GM23338 (cell line): ENCODE measurements at regions not wholly inside any gene's neighbourhood (a gene's known extent, or its start where the extent isn't known, plus 50 kb on each side); places are given as distances from the start of the nearest gene placed in this dataset.

Experiments used
- ATAC-seq: fragments of 200-7000 bp; cut with Tn5 transposase; 3 replicates; pipeline ENCODE4 v1.9.1; 2020
- DNase-seq: peaks from one replicate; pipeline ENCODE4 v3.0.0-alpha.2; 2015; ENCODE audit warnings: low spot score
- H2AFZ ChIP-seq: fragments of 200-600 bp; sonication (generic); 2 replicates; pipeline ENCODE4 v1.8.0; 2016; ENCODE audit warnings: antibody characterized with exemption, mild to moderate bottlenecking, moderate library complexity
- H3F3A ChIP-seq: fragments of 200-600 bp; sonication (generic); replicated peaks from 2 replicates; pipeline ENCODE4 v1.8.0; 2017; ENCODE audit warnings: antibody characterized with exemption, mixed run types, low read depth
- H3K27ac ChIP-seq: fragments of 200-600 bp; sonication (generic); 2 replicates; pipeline ENCODE4 v1.6.1; 2016; ENCODE audit warnings: low read depth
- H3K27me3 ChIP-seq: fragments of 200-600 bp; sonication (generic); 2 replicates; pipeline ENCODE4 v1.8.0; 2016; ENCODE audit warnings: mild to moderate bottlenecking, mixed run types, moderate library complexity; ENCODE audit not compliant: insufficient read depth
- H3K36me3 ChIP-seq: fragments of 200-600 bp; sonication (generic); 2 replicates; pipeline ENCODE4 v1.8.0; 2016; ENCODE audit warnings: mild to moderate bottlenecking; ENCODE audit not compliant: insufficient read depth
- H3K4me1 ChIP-seq: fragments of 200-600 bp; sonication (generic); 2 replicates; pipeline ENCODE4 v1.8.0; 2016; ENCODE audit warnings: mild to moderate bottlenecking, moderate library complexity; ENCODE audit not compliant: insufficient read depth
- H3K4me2 ChIP-seq: fragments of 200-600 bp; sonication (generic); 2 replicates; pipeline ENCODE4 v1.7.1; 2017; ENCODE audit warnings: mixed run types
- H3K4me3 ChIP-seq: fragments of 200-600 bp; sonication (generic); 2 replicates; pipeline ENCODE4 v1.6.1; 2016; ENCODE audit warnings: mixed run types
- H3K79me2 ChIP-seq: fragments of 200-600 bp; sonication (generic); replicated peaks from 2 replicates; pipeline ENCODE4 v1.8.0; 2017; ENCODE audit warnings: mild to moderate bottlenecking; ENCODE audit not compliant: insufficient read depth
- H3K9me2 ChIP-seq: fragments of 200-600 bp; sonication (generic); 2 replicates; pipeline ENCODE4 v1.8.0; 2017; ENCODE audit not compliant: insufficient read depth
- H4K20me1 ChIP-seq: fragments of 200-600 bp; sonication (generic); replicated peaks from 2 replicates; pipeline ENCODE4 v1.8.0; 2017; ENCODE audit warnings: mild to moderate bottlenecking; ENCODE audit not compliant: insufficient read depth
- H3K27ac Mint-ChIP-seq: 2 replicates; pipeline ENCODE4 v1.8.0; 2020; ENCODE audit warnings: inconsistent platforms, mild to moderate bottlenecking, moderate library complexity, mixed read lengths
- H3K27me3 Mint-ChIP-seq: 3 replicates; pipeline ENCODE4 v1.8.0; 2022; ENCODE audit warnings: low read depth, mild to moderate bottlenecking, moderate library complexity, mixed read lengths, inconsistent platforms; ENCODE audit not compliant: insufficient read depth, poor library complexity
- H3K36me3 Mint-ChIP-seq: 3 replicates; pipeline ENCODE4 v1.8.0; 2021; ENCODE audit warnings: low read depth, mild to moderate bottlenecking, inconsistent platforms, moderate library complexity, mixed read lengths
- H3K4me1 Mint-ChIP-seq: 3 replicates; pipeline ENCODE4 v1.8.0; 2020; ENCODE audit warnings: mild to moderate bottlenecking, inconsistent platforms, mixed read lengths
- H3K4me3 Mint-ChIP-seq: 3 replicates; pipeline ENCODE4 v1.8.0; 2021; ENCODE audit warnings: moderate library complexity, mild to moderate bottlenecking, inconsistent platforms, mixed read lengths
- H3K9me3 Mint-ChIP-seq: 3 replicates; pipeline ENCODE4 v1.8.0; 2020; ENCODE audit warnings: moderate library complexity, mild to moderate bottlenecking, inconsistent platforms, mixed read lengths
- CREB1 ChIP-seq: fragments of 250-450 bp; sonication (Bioruptor Pico); IDR thresholded peaks from 2 replicates; pipeline ENCODE4 v1.5.0; 2020; ENCODE audit warnings: low read depth, mild to moderate bottlenecking, moderate library complexity
- EZH2 ChIP-seq: fragments of 200-600 bp; sonication (generic); IDR thresholded peaks from one replicate; pipeline ENCODE4 v1.8.0; 2017; ENCODE audit warnings: antibody characterized with exemption, mild to moderate bottlenecking, low read depth; ENCODE audit not compliant: unreplicated experiment
- EZH2phosphoT487 ChIP-seq: fragments of 200-600 bp; sonication (generic); IDR thresholded peaks from one replicate; pipeline ENCODE4 v1.8.1; 2018; ENCODE audit warnings: antibody characterized with exemption; ENCODE audit not compliant: unreplicated experiment
- JUNB ChIP-seq: IDR thresholded peaks from one replicate; pipeline ENCODE4 v1.6.1; 2016; ENCODE audit warnings: antibody characterized with exemption; ENCODE audit not compliant: unreplicated experiment
- NANOG ChIP-seq: IDR thresholded peaks from 2 replicates; pipeline ENCODE4 v1.6.1; 2016; ENCODE audit warnings: antibody characterized with exemption, borderline replicate concordance
- POLR2AphosphoS5 ChIP-seq: IDR thresholded peaks from 2 replicates; pipeline ENCODE4 v1.6.1; 2016; ENCODE audit warnings: antibody characterized with exemption, low read depth
- STAT1 ChIP-seq: IDR thresholded peaks from one replicate; pipeline ENCODE4 v1.6.1; 2016; ENCODE audit warnings: antibody characterized with exemption; ENCODE audit not compliant: unreplicated experiment
- ZNF114 ChIP-seq: fragments of 250-450 bp; sonication (Bioruptor Pico); IDR thresholded peaks from 2 replicates; pipeline ENCODE4 v1.5.0; 2020; ENCODE audit warnings: mild to moderate bottlenecking, moderate library complexity
- ZNF331 ChIP-seq: fragments of 250-450 bp; sonication (Bioruptor Pico); IDR thresholded peaks from 2 replicates; pipeline ENCODE4 v1.5.0; 2020; ENCODE audit warnings: low read depth, mild to moderate bottlenecking, moderate library complexity
- TF ChIP-seq, protein P1 (sequence below): IDR thresholded peaks from 2 replicates; pipeline ENCODE4 v1.6.1; 2016; ENCODE audit warnings: antibody characterized with exemption
- TF ChIP-seq, protein P2 (sequence below): fragments of 250-450 bp; sonication (Bioruptor Pico); IDR thresholded peaks from 2 replicates; pipeline ENCODE4 v1.5.0; 2020; ENCODE audit warnings: mild to moderate bottlenecking, moderate library complexity
- TF ChIP-seq, protein P3 (sequence below): IDR thresholded peaks from one replicate; pipeline ENCODE4 v1.6.1; 2018; ENCODE audit warnings: antibody characterized with exemption; ENCODE audit not compliant: unreplicated experiment
- TF ChIP-seq, protein P4 (sequence below), 2 experiments: fragments of 200-600 bp in 1 of 2; sonication (generic) in 1 of 2; conservative IDR thresholded peaks; 2 replicates each; pipeline versions ENCODE4 v1.5.1 to v1.6.1; 2016 to 2017; ENCODE audit warnings: antibody characterized with exemption in 2 of 2, low read depth in 2 of 2, mild to moderate bottlenecking in 2 of 2, moderate library complexity in 1 of 2

DNA sequence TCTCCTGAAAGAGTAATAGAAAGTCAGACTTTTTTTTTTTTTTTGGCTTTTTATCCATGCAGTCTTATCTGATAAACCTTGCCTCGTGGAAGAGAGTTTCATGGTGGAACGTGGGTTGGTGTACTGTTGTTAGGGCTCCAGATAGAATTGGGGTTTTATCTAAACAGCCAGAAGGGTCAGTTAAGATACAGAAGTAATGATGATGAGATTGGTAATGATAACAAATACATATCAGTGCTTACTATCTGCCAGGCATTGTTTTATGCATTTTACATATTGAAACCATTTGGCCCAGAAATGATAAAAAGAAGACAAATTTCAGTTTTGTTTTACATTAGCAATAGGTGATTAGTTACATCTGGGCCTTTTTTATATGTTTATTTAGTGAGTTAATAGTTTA is 372.8 kb upstream of the PRICKLE1 start:
- H3K36me3 Mint-ChIP-seq = no peaks in the 10 kb centered on the region
- TF ChIP-seq, protein P1, sequence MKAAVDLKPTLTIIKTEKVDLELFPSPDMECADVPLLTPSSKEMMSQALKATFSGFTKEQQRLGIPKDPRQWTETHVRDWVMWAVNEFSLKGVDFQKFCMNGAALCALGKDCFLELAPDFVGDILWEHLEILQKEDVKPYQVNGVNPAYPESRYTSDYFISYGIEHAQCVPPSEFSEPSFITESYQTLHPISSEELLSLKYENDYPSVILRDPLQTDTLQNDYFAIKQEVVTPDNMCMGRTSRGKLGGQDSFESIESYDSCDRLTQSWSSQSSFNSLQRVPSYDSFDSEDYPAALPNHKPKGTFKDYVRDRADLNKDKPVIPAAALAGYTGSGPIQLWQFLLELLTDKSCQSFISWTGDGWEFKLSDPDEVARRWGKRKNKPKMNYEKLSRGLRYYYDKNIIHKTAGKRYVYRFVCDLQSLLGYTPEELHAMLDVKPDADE = no peak
- no peak for TF ChIP-seq NANOG
- TF ChIP-seq, protein P2, sequence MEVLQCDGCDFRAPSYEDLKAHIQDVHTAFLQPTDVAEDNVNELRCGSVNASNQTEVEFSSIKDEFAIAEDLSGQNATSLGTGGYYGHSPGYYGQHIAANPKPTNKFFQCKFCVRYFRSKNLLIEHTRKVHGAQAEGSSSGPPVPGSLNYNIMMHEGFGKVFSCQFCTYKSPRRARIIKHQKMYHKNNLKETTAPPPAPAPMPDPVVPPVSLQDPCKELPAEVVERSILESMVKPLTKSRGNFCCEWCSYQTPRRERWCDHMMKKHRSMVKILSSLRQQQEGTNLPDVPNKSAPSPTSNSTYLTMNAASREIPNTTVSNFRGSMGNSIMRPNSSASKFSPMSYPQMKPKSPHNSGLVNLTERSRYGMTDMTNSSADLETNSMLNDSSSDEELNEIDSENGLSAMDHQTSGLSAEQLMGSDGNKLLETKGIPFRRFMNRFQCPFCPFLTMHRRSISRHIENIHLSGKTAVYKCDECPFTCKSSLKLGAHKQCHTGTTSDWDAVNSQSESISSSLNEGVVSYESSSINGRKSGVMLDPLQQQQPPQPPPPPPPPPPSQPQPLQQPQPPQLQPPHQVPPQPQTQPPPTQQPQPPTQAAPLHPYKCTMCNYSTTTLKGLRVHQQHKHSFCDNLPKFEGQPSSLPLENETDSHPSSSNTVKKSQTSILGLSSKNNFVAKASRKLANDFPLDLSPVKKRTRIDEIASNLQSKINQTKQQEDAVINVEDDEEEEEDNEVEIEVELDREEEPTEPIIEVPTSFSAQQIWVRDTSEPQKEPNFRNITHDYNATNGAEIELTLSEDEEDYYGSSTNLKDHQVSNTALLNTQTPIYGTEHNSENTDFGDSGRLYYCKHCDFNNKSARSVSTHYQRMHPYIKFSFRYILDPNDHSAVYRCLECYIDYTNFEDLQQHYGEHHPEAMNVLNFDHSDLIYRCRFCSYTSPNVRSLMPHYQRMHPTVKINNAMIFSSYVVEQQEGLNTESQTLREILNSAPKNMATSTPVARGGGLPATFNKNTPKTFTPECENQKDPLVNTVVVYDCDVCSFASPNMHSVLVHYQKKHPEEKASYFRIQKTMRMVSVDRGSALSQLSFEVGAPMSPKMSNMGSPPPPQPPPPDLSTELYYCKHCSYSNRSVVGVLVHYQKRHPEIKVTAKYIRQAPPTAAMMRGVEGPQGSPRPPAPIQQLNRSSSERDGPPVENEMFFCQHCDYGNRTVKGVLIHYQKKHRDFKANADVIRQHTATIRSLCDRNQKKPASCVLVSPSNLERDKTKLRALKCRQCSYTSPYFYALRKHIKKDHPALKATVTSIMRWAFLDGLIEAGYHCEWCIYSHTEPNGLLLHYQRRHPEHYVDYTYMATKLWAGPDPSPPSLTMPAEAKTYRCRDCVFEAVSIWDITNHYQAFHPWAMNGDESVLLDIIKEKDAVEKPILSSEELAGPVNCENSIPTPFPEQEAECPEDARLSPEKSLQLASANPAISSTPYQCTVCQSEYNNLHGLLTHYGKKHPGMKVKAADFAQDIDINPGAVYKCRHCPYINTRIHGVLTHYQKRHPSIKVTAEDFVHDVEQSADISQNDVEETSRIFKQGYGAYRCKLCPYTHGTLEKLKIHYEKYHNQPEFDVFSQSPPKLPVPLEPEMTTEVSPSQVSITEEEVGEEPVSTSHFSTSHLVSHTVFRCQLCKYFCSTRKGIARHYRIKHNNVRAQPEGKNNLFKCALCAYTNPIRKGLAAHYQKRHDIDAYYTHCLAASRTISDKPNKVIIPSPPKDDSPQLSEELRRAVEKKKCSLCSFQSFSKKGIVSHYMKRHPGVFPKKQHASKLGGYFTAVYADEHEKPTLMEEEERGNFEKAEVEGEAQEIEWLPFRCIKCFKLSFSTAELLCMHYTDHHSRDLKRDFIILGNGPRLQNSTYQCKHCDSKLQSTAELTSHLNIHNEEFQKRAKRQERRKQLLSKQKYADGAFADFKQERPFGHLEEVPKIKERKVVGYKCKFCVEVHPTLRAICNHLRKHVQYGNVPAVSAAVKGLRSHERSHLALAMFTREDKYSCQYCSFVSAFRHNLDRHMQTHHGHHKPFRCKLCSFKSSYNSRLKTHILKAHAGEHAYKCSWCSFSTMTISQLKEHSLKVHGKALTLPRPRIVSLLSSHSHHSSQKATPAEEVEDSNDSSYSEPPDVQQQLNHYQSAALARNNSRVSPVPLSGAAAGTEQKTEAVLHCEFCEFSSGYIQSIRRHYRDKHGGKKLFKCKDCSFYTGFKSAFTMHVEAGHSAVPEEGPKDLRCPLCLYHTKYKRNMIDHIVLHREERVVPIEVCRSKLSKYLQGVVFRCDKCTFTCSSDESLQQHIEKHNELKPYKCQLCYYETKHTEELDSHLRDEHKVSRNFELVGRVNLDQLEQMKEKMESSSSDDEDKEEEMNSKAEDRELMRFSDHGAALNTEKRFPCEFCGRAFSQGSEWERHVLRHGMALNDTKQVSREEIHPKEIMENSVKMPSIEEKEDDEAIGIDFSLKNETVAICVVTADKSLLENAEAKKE (CRISPR knock-in tag) = no peak
- TF ChIP-seq, protein P3, sequence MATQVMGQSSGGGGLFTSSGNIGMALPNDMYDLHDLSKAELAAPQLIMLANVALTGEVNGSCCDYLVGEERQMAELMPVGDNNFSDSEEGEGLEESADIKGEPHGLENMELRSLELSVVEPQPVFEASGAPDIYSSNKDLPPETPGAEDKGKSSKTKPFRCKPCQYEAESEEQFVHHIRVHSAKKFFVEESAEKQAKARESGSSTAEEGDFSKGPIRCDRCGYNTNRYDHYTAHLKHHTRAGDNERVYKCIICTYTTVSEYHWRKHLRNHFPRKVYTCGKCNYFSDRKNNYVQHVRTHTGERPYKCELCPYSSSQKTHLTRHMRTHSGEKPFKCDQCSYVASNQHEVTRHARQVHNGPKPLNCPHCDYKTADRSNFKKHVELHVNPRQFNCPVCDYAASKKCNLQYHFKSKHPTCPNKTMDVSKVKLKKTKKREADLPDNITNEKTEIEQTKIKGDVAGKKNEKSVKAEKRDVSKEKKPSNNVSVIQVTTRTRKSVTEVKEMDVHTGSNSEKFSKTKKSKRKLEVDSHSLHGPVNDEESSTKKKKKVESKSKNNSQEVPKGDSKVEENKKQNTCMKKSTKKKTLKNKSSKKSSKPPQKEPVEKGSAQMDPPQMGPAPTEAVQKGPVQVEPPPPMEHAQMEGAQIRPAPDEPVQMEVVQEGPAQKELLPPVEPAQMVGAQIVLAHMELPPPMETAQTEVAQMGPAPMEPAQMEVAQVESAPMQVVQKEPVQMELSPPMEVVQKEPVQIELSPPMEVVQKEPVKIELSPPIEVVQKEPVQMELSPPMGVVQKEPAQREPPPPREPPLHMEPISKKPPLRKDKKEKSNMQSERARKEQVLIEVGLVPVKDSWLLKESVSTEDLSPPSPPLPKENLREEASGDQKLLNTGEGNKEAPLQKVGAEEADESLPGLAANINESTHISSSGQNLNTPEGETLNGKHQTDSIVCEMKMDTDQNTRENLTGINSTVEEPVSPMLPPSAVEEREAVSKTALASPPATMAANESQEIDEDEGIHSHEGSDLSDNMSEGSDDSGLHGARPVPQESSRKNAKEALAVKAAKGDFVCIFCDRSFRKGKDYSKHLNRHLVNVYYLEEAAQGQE = no peak
- no peak for TF ChIP-seq EZH2phosphoT487
- TF ChIP-seq ZNF331 = no peak
- TF ChIP-seq, protein P4, sequence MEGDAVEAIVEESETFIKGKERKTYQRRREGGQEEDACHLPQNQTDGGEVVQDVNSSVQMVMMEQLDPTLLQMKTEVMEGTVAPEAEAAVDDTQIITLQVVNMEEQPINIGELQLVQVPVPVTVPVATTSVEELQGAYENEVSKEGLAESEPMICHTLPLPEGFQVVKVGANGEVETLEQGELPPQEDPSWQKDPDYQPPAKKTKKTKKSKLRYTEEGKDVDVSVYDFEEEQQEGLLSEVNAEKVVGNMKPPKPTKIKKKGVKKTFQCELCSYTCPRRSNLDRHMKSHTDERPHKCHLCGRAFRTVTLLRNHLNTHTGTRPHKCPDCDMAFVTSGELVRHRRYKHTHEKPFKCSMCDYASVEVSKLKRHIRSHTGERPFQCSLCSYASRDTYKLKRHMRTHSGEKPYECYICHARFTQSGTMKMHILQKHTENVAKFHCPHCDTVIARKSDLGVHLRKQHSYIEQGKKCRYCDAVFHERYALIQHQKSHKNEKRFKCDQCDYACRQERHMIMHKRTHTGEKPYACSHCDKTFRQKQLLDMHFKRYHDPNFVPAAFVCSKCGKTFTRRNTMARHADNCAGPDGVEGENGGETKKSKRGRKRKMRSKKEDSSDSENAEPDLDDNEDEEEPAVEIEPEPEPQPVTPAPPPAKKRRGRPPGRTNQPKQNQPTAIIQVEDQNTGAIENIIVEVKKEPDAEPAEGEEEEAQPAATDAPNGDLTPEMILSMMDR (conservative IDR thresholded peaks at IDR 0.05; ENCODE audit: low read depth in 2 of 2) = no peak
- TF ChIP-seq JUNB = no peak
- TF ChIP-seq EZH2 = no peak
- no peak for TF ChIP-seq CREB1 (CRISPR knock-in tag)
- TF ChIP-seq POLR2AphosphoS5 = no peak
- no peak for TF ChIP-seq STAT1
- no peak for TF ChIP-seq ZNF114 (CRISPR knock-in tag)
- Histone ChIP-seq H2AFZ (no peak overlapping the region), H3K4me1 (no peaks in the 10 kb centered on the region; the same call in 1 of the 2 replicates), H3K4me3 (no peak overlapping the region), H3K36me3 (no peaks in the 10 kb centered on the region), H3K27ac (no peak overlapping the region), H4K20me1 (no peaks in the 10 kb centered on the region), H3F3A (no peaks in the 10 kb centered on the region), H3K79me2 (no peaks in the 10 kb centered on the region), H3K9me2 (no peaks in the 10 kb centered on the region), H3K27me3 (no peaks in the 10 kb centered on the region), H3K4me2 (no peak overlapping the region)
- no peaks in the 10 kb centered on the region for H3K4me1 Mint-ChIP-seq
- peaks cover 2% of the 10 kb centered on the region for H3K27me3 Mint-ChIP-seq
- no peaks in the 10 kb centered on the region for H3K9me3 Mint-ChIP-seq
- H3K4me3 Mint-ChIP-seq = no peak overlapping the region
- no peak for DNase-seq
- ATAC-seq = no peak
- no peak overlapping the region for H3K27ac Mint-ChIP-seq
